ENCODE measurements at regions not wholly inside any gene's neighbourhood (a gene's known extent, or its start where the extent isn't known, plus 50 kb on each side); places are given as distances from the start of the nearest gene placed in this dataset.
"Not testable (repeated sequence)": the region's sequence is repeated elsewhere in the genome, so short reads cannot be mapped to it uniquely, and the experiment has no call there.

DNA sequence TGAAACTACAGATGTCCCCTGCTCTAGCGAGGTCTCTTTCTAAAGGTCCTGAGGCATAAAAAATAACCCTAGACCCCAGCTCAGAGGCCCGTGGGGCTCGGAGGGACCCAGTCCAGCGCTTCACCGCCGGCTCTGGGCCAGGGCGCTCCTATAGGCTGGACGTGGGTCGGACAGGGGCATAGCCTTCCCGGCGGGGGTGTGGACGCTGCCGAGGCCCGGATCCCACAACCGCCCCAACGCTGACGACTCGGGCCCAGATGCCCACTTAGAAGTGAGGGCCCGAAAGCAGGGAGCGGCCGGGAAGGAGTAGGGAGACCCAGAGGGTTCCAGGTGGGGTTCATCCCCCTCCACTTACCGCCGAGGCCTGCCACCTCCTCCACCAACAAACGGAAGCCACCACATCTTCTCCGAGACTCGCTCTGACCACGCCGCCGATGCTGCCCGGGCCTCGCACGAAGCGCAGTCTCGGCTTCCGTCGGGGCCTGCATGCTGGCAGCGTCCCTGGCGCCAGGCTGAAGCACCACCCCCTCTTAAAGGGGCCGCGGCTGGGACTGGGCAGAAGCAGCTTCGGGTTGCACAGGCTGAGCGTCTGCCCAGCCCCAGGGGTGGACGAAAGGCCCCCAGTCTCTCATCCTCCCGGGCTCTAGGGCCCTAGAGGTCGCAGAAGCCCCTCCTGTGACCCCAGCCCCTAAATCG, 179.0 kb upstream of the TPTE start:
- H3K4me3 ChIP-seq (ENCODE audit: low read depth, low read length, poor library complexity, severe bottlenecking); POLR2A ChIA-PET; H3K27ac ChIP-seq (ENCODE audit: low read depth, low read length, poor library complexity, severe bottlenecking); H3K36me3 ChIP-seq (ENCODE audit: insufficient read depth, low read length); H4K20me1 ChIP-seq (ENCODE audit: insufficient read depth, low read length); H3K79me2 ChIP-seq (ENCODE audit: insufficient read depth, low read depth, low read length); H2AFZ ChIP-seq (ENCODE audit: low read length); H3K9me2 ChIP-seq (ENCODE audit: insufficient read depth, low read length); BruUV-seq (replicated peaks); H3K4me1 ChIP-seq (ENCODE audit: insufficient read depth, low read length, poor library complexity, severe bottlenecking); CTCF ChIA-PET (ENCODE audit: unreplicated experiment); intact Hi-C loops (cut with micrococcal nuclease; ENCODE audit: unreplicated experiment); H3K4me2 ChIP-seq (ENCODE audit: low read length); DNase-seq (ENCODE audit: low spot score): not testable (repeated sequence)
- H3K9me3 ChIP-seq (ENCODE audit: low read length) = peaks cover 17% of the 10 kb centered on the region

DNA sequence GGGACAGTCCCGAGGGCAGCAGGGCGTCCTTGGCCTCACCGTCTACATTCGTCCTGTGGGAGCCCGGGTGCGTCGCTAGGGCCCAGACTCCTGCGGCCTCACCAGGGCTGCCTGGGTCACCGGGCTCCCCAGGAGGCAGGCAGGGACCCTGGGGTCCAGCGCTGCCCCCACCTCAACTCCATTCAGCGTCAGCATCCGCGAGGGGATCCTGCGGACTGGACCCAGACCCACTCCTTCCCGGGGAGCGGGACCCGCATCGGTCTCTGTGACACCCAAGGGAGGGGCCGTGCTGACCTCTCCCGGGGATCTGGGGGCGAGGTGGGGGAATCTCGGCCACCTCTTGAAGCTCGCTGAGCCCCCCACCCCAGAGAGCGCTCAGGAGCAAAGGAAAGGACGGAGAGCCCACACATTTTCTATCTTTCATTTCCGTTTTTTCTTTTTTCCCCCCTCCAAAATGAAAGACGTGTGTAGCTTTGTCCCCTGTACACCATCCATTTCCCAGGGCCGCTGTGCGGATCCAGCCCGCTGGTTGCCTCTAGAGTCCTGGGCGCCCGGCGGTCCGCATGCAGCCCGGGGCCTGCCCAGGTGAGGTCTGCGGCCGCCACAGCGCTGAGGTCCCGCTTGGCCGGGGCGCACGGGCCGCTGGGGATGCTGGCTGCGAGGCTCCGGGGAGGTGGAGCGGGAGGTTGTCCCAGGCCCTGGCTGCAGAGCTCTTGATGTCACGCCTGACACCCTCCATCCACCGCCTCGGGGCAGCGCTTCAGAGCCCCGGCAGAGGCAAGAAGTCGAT, 178.0 kb upstream of the TPTE start:
- BruUV-seq (replicated peaks); H4K20me1 ChIP-seq (ENCODE audit: insufficient read depth, low read length); CTCF ChIA-PET (ENCODE audit: unreplicated experiment); H2AFZ ChIP-seq (ENCODE audit: low read length); H3K4me2 ChIP-seq (ENCODE audit: low read length); H3K79me2 ChIP-seq (ENCODE audit: insufficient read depth, low read depth, low read length); H3K9me2 ChIP-seq (ENCODE audit: insufficient read depth, low read length); intact Hi-C loops (cut with micrococcal nuclease; ENCODE audit: unreplicated experiment); POLR2A ChIA-PET; H3K4me1 ChIP-seq (ENCODE audit: insufficient read depth, low read length, poor library complexity, severe bottlenecking); H3K36me3 ChIP-seq (ENCODE audit: insufficient read depth, low read length); H3K27ac ChIP-seq (ENCODE audit: low read depth, low read length, poor library complexity, severe bottlenecking); DNase-seq (ENCODE audit: low spot score); H3K4me3 ChIP-seq (ENCODE audit: low read depth, low read length, poor library complexity, severe bottlenecking): not testable (repeated sequence)
- peaks cover 20% of the 10 kb centered on the region for H3K9me3 ChIP-seq (ENCODE audit: low read length)

DNA sequence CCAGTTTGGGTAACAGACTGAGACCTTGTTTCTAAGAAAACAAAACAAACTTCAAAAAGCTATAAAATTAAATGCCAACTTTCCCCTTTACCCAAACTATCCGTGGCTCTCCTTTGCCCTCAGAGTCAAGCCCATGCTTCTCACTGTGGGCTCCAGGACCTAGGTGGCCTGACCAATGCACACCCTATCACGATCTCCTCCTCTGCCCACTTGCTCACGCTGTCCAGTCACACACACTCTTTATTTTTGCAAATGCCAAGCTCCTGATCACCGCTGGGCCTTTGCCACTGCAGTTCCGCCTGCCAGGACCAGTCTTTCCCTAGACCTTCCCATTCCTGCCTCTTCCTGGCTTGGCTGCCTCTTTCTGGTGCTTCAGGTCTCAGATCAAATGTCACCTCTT, 177.1 kb upstream of the TPTE start:
- intact Hi-C loops (cut with micrococcal nuclease; ENCODE audit: unreplicated experiment); H3K4me3 ChIP-seq (ENCODE audit: low read depth, low read length, poor library complexity, severe bottlenecking); H3K36me3 ChIP-seq (ENCODE audit: insufficient read depth, low read length); H4K20me1 ChIP-seq (ENCODE audit: insufficient read depth, low read length); H3K4me1 ChIP-seq (ENCODE audit: insufficient read depth, low read length, poor library complexity, severe bottlenecking); H2AFZ ChIP-seq (ENCODE audit: low read length); H3K27ac ChIP-seq (ENCODE audit: low read depth, low read length, poor library complexity, severe bottlenecking); H3K79me2 ChIP-seq (ENCODE audit: insufficient read depth, low read depth, low read length); BruUV-seq (replicated peaks); CTCF ChIA-PET (ENCODE audit: unreplicated experiment); DNase-seq (ENCODE audit: low spot score); POLR2A ChIA-PET; H3K9me2 ChIP-seq (ENCODE audit: insufficient read depth, low read length); H3K4me2 ChIP-seq (ENCODE audit: low read length): not testable (repeated sequence)
- peaks cover 13% of the 10 kb centered on the region; the same call in 1 of the 2 replicates for H3K9me3 ChIP-seq (ENCODE audit: low read length)

DNA sequence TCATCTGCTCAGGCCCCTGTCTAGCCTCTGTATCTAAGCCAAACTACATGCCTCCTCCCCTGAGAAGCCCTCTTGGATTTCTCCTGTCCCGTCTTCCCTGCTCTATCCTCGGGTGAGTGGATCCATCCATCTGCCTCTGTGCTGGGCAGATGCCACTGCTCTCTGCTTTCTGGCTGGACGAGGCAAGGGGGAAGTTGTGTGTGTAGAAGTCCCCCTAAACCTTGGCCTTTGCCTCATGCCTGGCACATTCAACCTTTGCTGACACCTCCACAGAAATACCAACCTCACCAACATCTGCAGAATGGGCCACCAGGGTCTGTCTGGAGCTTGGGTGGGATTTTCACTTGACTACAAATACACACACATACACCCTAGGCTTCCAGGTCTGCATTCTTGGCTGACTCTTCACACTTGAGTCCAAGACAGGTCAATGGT, 176.2 kb upstream of the TPTE start:
- DNase-seq (ENCODE audit: low spot score); H3K4me3 ChIP-seq (ENCODE audit: low read depth, low read length, poor library complexity, severe bottlenecking); CTCF ChIA-PET (ENCODE audit: unreplicated experiment); H3K79me2 ChIP-seq (ENCODE audit: insufficient read depth, low read depth, low read length); H3K4me1 ChIP-seq (ENCODE audit: insufficient read depth, low read length, poor library complexity, severe bottlenecking); H3K4me2 ChIP-seq (ENCODE audit: low read length); H3K9me2 ChIP-seq (ENCODE audit: insufficient read depth, low read length); POLR2A ChIA-PET; BruUV-seq (replicated peaks); H3K27ac ChIP-seq (ENCODE audit: low read depth, low read length, poor library complexity, severe bottlenecking); H2AFZ ChIP-seq (ENCODE audit: low read length); H4K20me1 ChIP-seq (ENCODE audit: insufficient read depth, low read length); H3K36me3 ChIP-seq (ENCODE audit: insufficient read depth, low read length); intact Hi-C loops (cut with micrococcal nuclease; ENCODE audit: unreplicated experiment): not testable (repeated sequence)
- peaks cover 13% of the 10 kb centered on the region; the same call in 1 of the 2 replicates for H3K9me3 ChIP-seq (ENCODE audit: low read length)

DNA sequence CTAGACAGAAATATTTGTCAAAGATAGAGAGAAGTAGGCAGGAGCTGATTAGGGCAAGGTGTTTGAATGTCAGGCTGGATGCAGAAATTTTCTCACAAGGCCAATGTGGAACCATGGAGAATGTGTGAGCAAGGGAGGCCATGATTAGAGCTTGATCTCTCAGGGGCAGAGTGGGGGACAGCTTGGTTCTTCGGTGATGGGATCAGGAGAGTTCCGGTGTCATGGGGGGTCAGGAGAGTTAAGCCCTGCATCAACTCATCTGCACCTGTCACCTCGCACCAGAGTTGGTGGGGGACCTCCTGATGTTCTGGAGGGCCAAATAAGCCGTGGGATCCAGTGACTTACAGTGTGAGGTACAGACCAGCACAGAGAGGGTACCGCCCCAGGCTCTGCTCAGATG, 175.1 kb upstream of the TPTE start:
- DNase-seq (ENCODE audit: low spot score); intact Hi-C loops (cut with micrococcal nuclease; ENCODE audit: unreplicated experiment); H3K4me2 ChIP-seq (ENCODE audit: low read length); POLR2A ChIA-PET; H3K9me2 ChIP-seq (ENCODE audit: insufficient read depth, low read length); CTCF ChIA-PET (ENCODE audit: unreplicated experiment); H3K27ac ChIP-seq (ENCODE audit: low read depth, low read length, poor library complexity, severe bottlenecking); BruUV-seq (replicated peaks); H2AFZ ChIP-seq (ENCODE audit: low read length); H3K79me2 ChIP-seq (ENCODE audit: insufficient read depth, low read depth, low read length); H4K20me1 ChIP-seq (ENCODE audit: insufficient read depth, low read length); H3K4me1 ChIP-seq (ENCODE audit: insufficient read depth, low read length, poor library complexity, severe bottlenecking); H3K4me3 ChIP-seq (ENCODE audit: low read depth, low read length, poor library complexity, severe bottlenecking); H3K36me3 ChIP-seq (ENCODE audit: insufficient read depth, low read length): not testable (repeated sequence)
- H3K9me3 ChIP-seq (ENCODE audit: low read length) = peaks cover 13% of the 10 kb centered on the region; the same call in 1 of the 2 replicates

DNA sequence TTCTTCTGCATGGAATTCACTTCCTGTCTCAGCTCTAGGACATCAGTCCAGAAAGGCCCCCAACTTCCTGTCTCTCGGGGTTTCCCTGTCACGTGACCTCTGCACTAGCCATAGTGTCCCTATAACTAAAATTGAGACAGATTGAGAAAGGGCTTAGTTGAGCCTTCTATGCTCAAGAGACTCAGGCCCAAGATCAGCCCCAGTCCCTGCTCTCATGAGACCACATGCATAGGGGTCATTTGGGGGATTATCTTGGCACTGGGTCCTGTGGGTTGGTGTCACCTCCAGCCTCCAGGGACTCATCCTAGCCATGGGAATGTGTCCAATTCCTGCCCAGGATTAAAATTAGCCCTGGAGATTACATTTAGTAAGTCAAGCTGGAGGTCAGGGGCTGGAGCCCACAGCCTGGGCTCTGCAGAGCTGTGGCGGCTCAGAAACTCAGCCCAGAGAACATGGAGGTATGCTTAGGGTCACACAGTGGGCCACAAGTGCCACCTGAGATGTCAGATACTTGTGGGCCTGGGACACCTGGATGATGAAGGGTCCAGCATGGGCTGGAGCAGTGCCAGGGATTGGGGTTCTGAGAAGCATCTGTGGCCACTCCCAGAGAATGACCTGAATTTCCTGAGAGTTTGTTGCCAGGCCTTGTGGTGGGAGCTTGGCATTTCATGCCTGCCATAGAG, 174.3 kb upstream of the TPTE start:
- BruUV-seq (replicated peaks); H3K4me1 ChIP-seq (ENCODE audit: insufficient read depth, low read length, poor library complexity, severe bottlenecking); H3K27ac ChIP-seq (ENCODE audit: low read depth, low read length, poor library complexity, severe bottlenecking); H3K9me2 ChIP-seq (ENCODE audit: insufficient read depth, low read length); intact Hi-C loops (cut with micrococcal nuclease; ENCODE audit: unreplicated experiment); H3K36me3 ChIP-seq (ENCODE audit: insufficient read depth, low read length); H4K20me1 ChIP-seq (ENCODE audit: insufficient read depth, low read length); CTCF ChIA-PET (ENCODE audit: unreplicated experiment); H3K4me3 ChIP-seq (ENCODE audit: low read depth, low read length, poor library complexity, severe bottlenecking); H3K79me2 ChIP-seq (ENCODE audit: insufficient read depth, low read depth, low read length); H2AFZ ChIP-seq (ENCODE audit: low read length); DNase-seq (ENCODE audit: low spot score); H3K4me2 ChIP-seq (ENCODE audit: low read length); POLR2A ChIA-PET: not testable (repeated sequence)
- H3K9me3 ChIP-seq (ENCODE audit: low read length) = peaks cover 13% of the 10 kb centered on the region; the same call in 1 of the 2 replicates

Measured in OCI-LY7 (cell line).